SU-DHL-6 (cell line): ENCODE measurements at regions not wholly inside any gene's neighbourhood (a gene's known extent, or its start where the extent isn't known, plus 50 kb on each side); places are given as distances from the start of the nearest gene placed in this dataset.

Source experiments
- CTCF ChIP-seq: fragments of 200-600 bp; sonication (generic); IDR thresholded peaks from one replicate; pipeline ENCODE4 v1.5.1; 2017; ENCODE audit warnings: antibody characterized with exemption, mild to moderate bottlenecking, low read length, moderate library complexity; ENCODE audit not compliant: insufficient read depth, poor library complexity, severe bottlenecking
- EZH2phosphoT487 ChIP-seq: fragments of 200-600 bp; sonication (generic), shearing (Covaris generic); conservative IDR thresholded peaks from 2 replicates; pipeline ENCODE4 v1.6.1; 2018; ENCODE audit warnings: mild to moderate bottlenecking, antibody characterized with exemption, low read length, moderate library complexity, mixed read lengths

- no peak for TF ChIP-seq CTCF
- TF ChIP-seq EZH2phosphoT487, result no peak
These were observed 170.2 kb upstream of the BET1 start for GRCh38 chr7:94174375-94174774.
